ENCODE measurements at regions not wholly inside any gene's neighbourhood (a gene's known extent, or its start where the extent isn't known, plus 50 kb on each side); places are given as distances from the start of the nearest gene placed in this dataset.

GRCh38 chr20:55584964-55585363 lies 420.4 kb downstream of the CBLN4 start:
- TF ChIP-seq, protein P1, sequence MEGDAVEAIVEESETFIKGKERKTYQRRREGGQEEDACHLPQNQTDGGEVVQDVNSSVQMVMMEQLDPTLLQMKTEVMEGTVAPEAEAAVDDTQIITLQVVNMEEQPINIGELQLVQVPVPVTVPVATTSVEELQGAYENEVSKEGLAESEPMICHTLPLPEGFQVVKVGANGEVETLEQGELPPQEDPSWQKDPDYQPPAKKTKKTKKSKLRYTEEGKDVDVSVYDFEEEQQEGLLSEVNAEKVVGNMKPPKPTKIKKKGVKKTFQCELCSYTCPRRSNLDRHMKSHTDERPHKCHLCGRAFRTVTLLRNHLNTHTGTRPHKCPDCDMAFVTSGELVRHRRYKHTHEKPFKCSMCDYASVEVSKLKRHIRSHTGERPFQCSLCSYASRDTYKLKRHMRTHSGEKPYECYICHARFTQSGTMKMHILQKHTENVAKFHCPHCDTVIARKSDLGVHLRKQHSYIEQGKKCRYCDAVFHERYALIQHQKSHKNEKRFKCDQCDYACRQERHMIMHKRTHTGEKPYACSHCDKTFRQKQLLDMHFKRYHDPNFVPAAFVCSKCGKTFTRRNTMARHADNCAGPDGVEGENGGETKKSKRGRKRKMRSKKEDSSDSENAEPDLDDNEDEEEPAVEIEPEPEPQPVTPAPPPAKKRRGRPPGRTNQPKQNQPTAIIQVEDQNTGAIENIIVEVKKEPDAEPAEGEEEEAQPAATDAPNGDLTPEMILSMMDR (IDR thresholded peaks at IDR 0.05) = no peak
- TF ChIP-seq POLR2AphosphoS5 (IDR thresholded peaks at IDR 0.05) = no peak
